ENCODE measurements at regions not wholly inside any gene's neighbourhood (a gene's known extent, or its start where the extent isn't known, plus 50 kb on each side); places are given as distances from the start of the nearest gene placed in this dataset.

- BruUV-seq (replicated peaks), result no TSS peak
- Histone ChIP-seq H4K91ac (ENCODE audit: insufficient read depth, low read depth, low read length) (no peak overlapping the region), H2BK5ac (ENCODE audit: low read depth, low read length, poor library complexity, severe bottlenecking) (no peak overlapping the region), H2AFZ (replicated peaks; ENCODE audit: low read length, poor library complexity) (no peak overlapping the region), H3K4me1 (ENCODE audit: control insufficient read depth, insufficient read depth, low read length) (no peaks in the 10 kb centered on the region), H3K9ac (ENCODE audit: low read depth, low read length) (no peak overlapping the region), H3K9me1 (ENCODE audit: insufficient read depth, low read length) (no peaks in the 10 kb centered on the region), H2AK9ac (replicated peaks; ENCODE audit: low read depth, low read length, poor library complexity) (no peak overlapping the region), H3K18ac (ENCODE audit: low read depth, low read length) (no peak overlapping the region), H3K79me1 (ENCODE audit: low read depth in 1 of 2, low read length in 2 of 2) (no peaks in the 10 kb centered on the region), H3K56ac (ENCODE audit: extremely low read depth, insufficient read depth, low read length) (no peak overlapping the region), H3K36me3 (ENCODE audit: control insufficient read depth, insufficient read depth, low read length) (no peaks in the 10 kb centered on the region), H3K9me3 (ENCODE audit: control insufficient read depth, insufficient read depth, low read length) (peaks cover 6% of the 10 kb centered on the region), H3K23ac (ENCODE audit: low read depth, low read length) (no peak overlapping the region), H4K8ac (ENCODE audit: low read depth in 2 of 2, low read length in 2 of 2) (no peak overlapping the region), H2AK5ac (ENCODE audit: low read depth, low read length) (no peak overlapping the region), H3K27me3 (ENCODE audit: control insufficient read depth, insufficient read depth, low read length) (no peaks in the 10 kb centered on the region), H4K20me1 (ENCODE audit: insufficient read depth, low read length) (no peaks in the 10 kb centered on the region), H3K14ac (replicated peaks; ENCODE audit: low read depth, low read length) (no peak overlapping the region), H3K4ac (ENCODE audit: low read depth, low read length) (no peak overlapping the region), H2BK20ac (ENCODE audit: low read depth, low read length) (no peak overlapping the region), H4K5ac (ENCODE audit: low read depth, low read length) (no peak overlapping the region), H2BK120ac (ENCODE audit: low read depth, low read length) (no peak overlapping the region), H3K27ac (ENCODE audit: insufficient read depth, low read length) (no peak overlapping the region), H3K4me3 (ENCODE audit: insufficient read depth, low read depth, low read length) (no peak overlapping the region), H2BK15ac (ENCODE audit: low read depth, low read length) (no peak overlapping the region), H3K4me2 (ENCODE audit: low read depth, low read length) (no peak overlapping the region)
- in situ Hi-C loops (cut with MboI; ENCODE audit: low sequenced_read_pairs) (no loop called here), dilution Hi-C loops (cut with HindIII; ENCODE audit: low sequenced_read_pairs, unreplicated experiment) (no loop called here), intact Hi-C loops (cut with micrococcal nuclease) (no loop called here)
- ATAC-seq (ENCODE audit: low read depth), result no peak
- ChIA-PET CTCF (no interaction called here), POLR2A (ENCODE audit: unreplicated experiment) (no interaction called here)
- no CpG with 5 or more reads among the region's 2 CpGs for WGBS, 2 experiments (ENCODE audit: extremely low coverage in 2 of 2, insufficient read length in 1 of 2)
- no peak for TF ChIP-seq MXI1 (IDR thresholded peaks at IDR 0.05; ENCODE audit: borderline replicate concordance, low read depth, low read length)
- TF ChIP-seq MAFK (IDR thresholded peaks at IDR 0.05; ENCODE audit: low read depth, low read length), result no peak
- TF ChIP-seq, protein P1, sequence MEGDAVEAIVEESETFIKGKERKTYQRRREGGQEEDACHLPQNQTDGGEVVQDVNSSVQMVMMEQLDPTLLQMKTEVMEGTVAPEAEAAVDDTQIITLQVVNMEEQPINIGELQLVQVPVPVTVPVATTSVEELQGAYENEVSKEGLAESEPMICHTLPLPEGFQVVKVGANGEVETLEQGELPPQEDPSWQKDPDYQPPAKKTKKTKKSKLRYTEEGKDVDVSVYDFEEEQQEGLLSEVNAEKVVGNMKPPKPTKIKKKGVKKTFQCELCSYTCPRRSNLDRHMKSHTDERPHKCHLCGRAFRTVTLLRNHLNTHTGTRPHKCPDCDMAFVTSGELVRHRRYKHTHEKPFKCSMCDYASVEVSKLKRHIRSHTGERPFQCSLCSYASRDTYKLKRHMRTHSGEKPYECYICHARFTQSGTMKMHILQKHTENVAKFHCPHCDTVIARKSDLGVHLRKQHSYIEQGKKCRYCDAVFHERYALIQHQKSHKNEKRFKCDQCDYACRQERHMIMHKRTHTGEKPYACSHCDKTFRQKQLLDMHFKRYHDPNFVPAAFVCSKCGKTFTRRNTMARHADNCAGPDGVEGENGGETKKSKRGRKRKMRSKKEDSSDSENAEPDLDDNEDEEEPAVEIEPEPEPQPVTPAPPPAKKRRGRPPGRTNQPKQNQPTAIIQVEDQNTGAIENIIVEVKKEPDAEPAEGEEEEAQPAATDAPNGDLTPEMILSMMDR (conservative IDR thresholded peaks at IDR 0.05; ENCODE audit: low read depth, low read length), result no peak
- TF ChIP-seq FOS (IDR thresholded peaks at IDR 0.05; ENCODE audit: low read depth, low read length), result no peak
- TF ChIP-seq ELK1 (IDR thresholded peaks at IDR 0.05; ENCODE audit: borderline replicate concordance, low read depth, low read length), result no peak
- TF ChIP-seq NFE2L2 (IDR thresholded peaks at IDR 0.05; ENCODE audit: low read depth, low read length), result no peak
- TF ChIP-seq RAD21 (IDR thresholded peaks at IDR 0.05; ENCODE audit: low read length), result no peak
- TF ChIP-seq RFX5 (IDR thresholded peaks at IDR 0.05; ENCODE audit: low read depth, low read length), result no peak
- TF ChIP-seq BHLHE40 (IDR thresholded peaks at IDR 0.05; ENCODE audit: low read depth, low read length), result no peak
- TF ChIP-seq MAZ (IDR thresholded peaks at IDR 0.05; ENCODE audit: borderline replicate concordance, low read depth, low read length), result no peak
- TF ChIP-seq CEBPB (IDR thresholded peaks at IDR 0.05; ENCODE audit: low read depth, low read length), result no peak
- TF ChIP-seq, protein P2, sequence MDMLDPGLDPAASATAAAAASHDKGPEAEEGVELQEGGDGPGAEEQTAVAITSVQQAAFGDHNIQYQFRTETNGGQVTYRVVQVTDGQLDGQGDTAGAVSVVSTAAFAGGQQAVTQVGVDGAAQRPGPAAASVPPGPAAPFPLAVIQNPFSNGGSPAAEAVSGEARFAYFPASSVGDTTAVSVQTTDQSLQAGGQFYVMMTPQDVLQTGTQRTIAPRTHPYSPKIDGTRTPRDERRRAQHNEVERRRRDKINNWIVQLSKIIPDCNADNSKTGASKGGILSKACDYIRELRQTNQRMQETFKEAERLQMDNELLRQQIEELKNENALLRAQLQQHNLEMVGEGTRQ (IDR thresholded peaks at IDR 0.05; ENCODE audit: low read depth, low read length), result no peak
- DNase-seq, result no peak
Observed at GRCh38 chr5:89199306-89199705, 316.3 kb upstream of the MEF2C start.
